Thymus (tissue), 11 donors: ENCODE measurements at regions not wholly inside any gene's neighbourhood (a gene's known extent, or its start where the extent isn't known, plus 50 kb on each side); places are given as distances from the start of the nearest gene placed in this dataset.

Source experiments
- DNase-seq, 9 donors: peaks; one replicate each; pipeline ENCODE4 v3.0.0-alpha.2; 2013; ENCODE audit warnings: low spot score in 9 of 9, low read depth in 6 of 9, missing footprints in 1 of 9
- H3K27ac ChIP-seq, 2 donors: one replicate each; pipeline ENCODE4 v1.5.1; 2013; ENCODE audit warnings: control low read depth in 1 of 2, low read depth in 1 of 2, low read length in 1 of 2, mild to moderate bottlenecking in 1 of 2, moderate library complexity in 1 of 2
- H3K27me3 ChIP-seq, 2 donors: one replicate each; pipeline ENCODE4 v1.5.1; 2013; ENCODE audit warnings: low read length in 1 of 2; ENCODE audit not compliant: control insufficient read depth in 2 of 2, insufficient read depth in 1 of 2
- H3K36me3 ChIP-seq, 2 donors: one replicate each; pipeline ENCODE4 v1.5.1; 2013; ENCODE audit warnings: low read length in 1 of 2, mild to moderate bottlenecking in 1 of 2, moderate library complexity in 1 of 2; ENCODE audit not compliant: control insufficient read depth in 2 of 2, insufficient read depth in 2 of 2
- H3K4me1 ChIP-seq, 2 donors: one replicate each; pipeline ENCODE4 v1.5.1; 2013; ENCODE audit warnings: low read length in 2 of 2; ENCODE audit not compliant: control insufficient read depth in 2 of 2, insufficient read depth in 2 of 2
- H3K4me3 ChIP-seq, 2 donors: one replicate each; pipeline ENCODE4 v1.5.1; 2013; ENCODE audit warnings: low read length in 2 of 2, control low read depth in 1 of 2, mild to moderate bottlenecking in 1 of 2
- H3K9me3 ChIP-seq, 2 donors: one replicate each; pipeline ENCODE4 v1.5.1; 2013; ENCODE audit warnings: low read length in 1 of 2, mild to moderate bottlenecking in 1 of 2; ENCODE audit not compliant: control insufficient read depth in 2 of 2, insufficient read depth in 1 of 2
- WGBS: extraction: QIAGEN DNeasy Blood & Tissue Kit; methylation state at CpG from one replicate; pipeline ENCODE4 v1.1.7; 2013; 5-methylcytosine and 5-hydroxymethylcytosine counted together
- donor health status: healthy.

DNA sequence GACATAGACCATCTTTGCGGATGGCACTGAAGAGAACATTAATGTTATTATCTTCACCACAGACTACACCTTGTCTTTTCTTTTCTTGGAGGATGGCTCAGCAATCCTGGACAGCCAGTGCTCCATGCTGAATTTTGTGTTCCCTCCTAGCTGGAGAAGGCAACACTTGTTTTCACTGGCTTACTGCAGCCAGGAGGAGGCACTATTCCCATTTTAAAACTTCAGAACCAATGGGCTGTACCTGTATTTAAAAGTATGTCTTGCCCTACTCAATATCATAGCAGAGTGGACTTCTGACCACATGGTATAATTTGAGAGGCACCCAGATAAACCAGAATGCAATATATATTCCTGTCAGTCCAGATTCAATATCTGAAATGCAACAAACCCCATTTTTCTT lies 53.3 kb upstream of the POGK start:
- no peak for DNase-seq
- Histone ChIP-seq H3K36me3 (no peaks in the 10 kb centered on the region), H3K4me1 (no peaks in the 10 kb centered on the region), H3K27me3 (no peaks in the 10 kb centered on the region), H3K4me3 (no peak overlapping the region), H3K27ac (no peak overlapping the region), H3K9me3 (no peaks in the 10 kb centered on the region)
- WGBS: 97% methylated on average over 1 of the region's 1 CpG

DNA sequence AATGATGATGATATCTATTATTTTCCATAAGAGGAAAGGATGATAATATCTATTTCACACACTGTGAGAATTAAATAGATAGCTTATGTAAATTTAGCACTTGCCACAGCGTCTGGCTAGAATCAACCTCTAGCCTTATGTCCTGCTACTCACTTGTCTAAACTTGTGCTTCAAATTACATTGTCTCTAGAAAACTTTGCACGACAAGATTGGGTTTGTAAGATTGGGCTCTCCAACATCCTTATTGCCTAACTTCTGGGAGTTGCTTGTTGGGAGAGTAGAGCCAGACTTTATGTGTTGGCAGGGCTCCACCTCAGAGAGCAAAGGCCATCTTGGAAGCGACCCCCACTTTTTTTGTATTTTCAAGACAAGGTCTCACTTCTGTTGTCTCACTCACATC lies 50.0 kb upstream of the POGK start:
- 91% methylated on average over 3 of the region's 3 CpGs for whole genome bisulfite sequencing
- no peak for DNase-seq
- no peak overlapping the region for H3K27ac ChIP-seq
- H3K36me3 ChIP-seq: no peaks in the 10 kb centered on the region
- H3K27me3 ChIP-seq: no peaks in the 10 kb centered on the region
- no peaks in the 10 kb centered on the region for H3K4me1 ChIP-seq
- no peak overlapping the region for H3K4me3 ChIP-seq
- H3K9me3 ChIP-seq: no peaks in the 10 kb centered on the region
